ENCODE measurements at regions not wholly inside any gene's neighbourhood (a gene's known extent, or its start where the extent isn't known, plus 50 kb on each side); places are given as distances from the start of the nearest gene placed in this dataset.

GRCh38 chr16:73885319-73885718, 411.3 kb upstream of the PSMD7 start:
- no peak for TF ChIP-seq CTCF (IDR thresholded peaks at IDR 0.05)
- ATAC-seq (ENCODE audit: low FRiP score), result no peak
- DNase-seq (ENCODE audit: low spot score), result no peak

GRCh38 chr16:73883841-73884240, 412.8 kb upstream of the PSMD7 start:
- DNase-seq (ENCODE audit: low spot score) (no peak), ATAC-seq (ENCODE audit: low FRiP score) (no peak)
- no peak for TF ChIP-seq CTCF (IDR thresholded peaks at IDR 0.05)

GRCh38 chr16:73883126-73883525, 413.5 kb upstream of the PSMD7 start:
- no peak for TF ChIP-seq CTCF (IDR thresholded peaks at IDR 0.05)
- ATAC-seq (ENCODE audit: low FRiP score) (no peak), DNase-seq (ENCODE audit: low spot score) (no peak)

- DNase-seq (ENCODE audit: low spot score) (no peak), ATAC-seq (ENCODE audit: low FRiP score) (no peak)
- TF ChIP-seq CTCF (IDR thresholded peaks at IDR 0.05), result no peak
These were observed 414.0 kb upstream of the PSMD7 start for GRCh38 chr16:73882651-73883050.

GRCh38 chr16:73882033-73882432, 414.6 kb upstream of the PSMD7 start:
- DNase-seq (ENCODE audit: low spot score) (no peak), ATAC-seq (ENCODE audit: low FRiP score) (no peak)
- TF ChIP-seq CTCF (IDR thresholded peaks at IDR 0.05), result no peak

- DNase-seq (ENCODE audit: low spot score) (no peak), ATAC-seq (ENCODE audit: low FRiP score) (no peak)
- no peak for TF ChIP-seq CTCF (IDR thresholded peaks at IDR 0.05)
These were observed 417.0 kb upstream of the PSMD7 start for GRCh38 chr16:73879621-73880020.

GRCh38 chr16:73878611-73879010, 418.0 kb upstream of the PSMD7 start:
- ATAC-seq (ENCODE audit: low FRiP score) (no peak), DNase-seq (ENCODE audit: low spot score) (no peak)
- TF ChIP-seq CTCF (IDR thresholded peaks at IDR 0.05), result no peak

Measured in omental fat pad (tissue), 3 donors.